Kidney epithelial cell (primary cell): ENCODE measurements at regions not wholly inside any gene's neighbourhood (a gene's known extent, or its start where the extent isn't known, plus 50 kb on each side); places are given as distances from the start of the nearest gene placed in this dataset.
A peak's percentile ranks its signal among the peaks of the same experiment; 100 is the strongest.

Experiments
- DNase-seq: peaks from one replicate; pipeline ENCODE4 v3.0.0-alpha.2; 2010; ENCODE audit warnings: low read depth
- H3K27me3 ChIP-seq: 2 replicates; pipeline ENCODE4 v1.6.0; 2011; ENCODE audit warnings: low read length; ENCODE audit not compliant: control insufficient read depth, insufficient read depth
- H3K36me3 ChIP-seq: 2 replicates; pipeline ENCODE4 v1.5.1; 2011; ENCODE audit warnings: low read length; ENCODE audit not compliant: control insufficient read depth, insufficient read depth
- H3K4me3 ChIP-seq: 2 replicates; pipeline ENCODE4 v1.5.1; 2011; ENCODE audit warnings: low read depth, mild to moderate bottlenecking, control low read depth, low read length
- CTCF ChIP-seq: IDR thresholded peaks from 2 replicates; pipeline ENCODE4 v1.5.1; 2011; ENCODE audit warnings: mild to moderate bottlenecking, moderate library complexity, low read length, control low read depth, inconsistent platforms; ENCODE audit not compliant: insufficient read depth, poor library complexity, severe bottlenecking

- Histone ChIP-seq H3K27me3 (no peaks in the 10 kb centered on the region), H3K36me3 (no peaks in the 10 kb centered on the region), H3K4me3 (no peak overlapping the region)
- TF ChIP-seq CTCF: no peak
- DNase-seq: no peak
Observed at GRCh38 chr16:7090628-7091115, 242.0 kb upstream of the RBFOX1 start.

DNA sequence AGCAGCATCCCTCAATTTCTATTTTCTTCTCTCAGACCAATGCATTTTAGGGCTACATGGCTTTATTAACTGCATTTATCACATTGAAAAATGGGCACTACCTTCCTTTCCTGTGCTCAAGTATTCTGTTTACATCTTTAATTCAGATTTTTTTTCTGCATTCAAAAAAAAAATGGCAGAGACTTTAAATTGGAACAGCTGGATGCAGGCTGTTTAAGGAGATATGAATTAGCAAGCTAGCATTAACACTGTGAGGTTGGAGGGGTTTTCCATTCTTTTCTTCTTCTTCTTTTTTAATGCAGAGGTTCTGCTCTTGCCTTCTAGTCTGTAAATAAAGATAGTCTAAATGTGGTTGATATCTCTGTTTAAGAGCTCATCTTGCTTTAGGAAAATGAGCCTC is 242.9 kb upstream of the RBFOX1 start:
- DNase-seq: no peak
- no peak for TF ChIP-seq CTCF
- no peaks in the 10 kb centered on the region for H3K27me3 ChIP-seq
- no peak overlapping the region for H3K4me3 ChIP-seq
- no peaks in the 10 kb centered on the region for H3K36me3 ChIP-seq

GRCh38 chr16:7088711-7089110 is 243.9 kb upstream of the RBFOX1 start:
- TF ChIP-seq CTCF: no peak
- H3K4me3 ChIP-seq: no peak overlapping the region
- no peak for DNase-seq
- H3K36me3 ChIP-seq: no peaks in the 10 kb centered on the region
- no peaks in the 10 kb centered on the region for H3K27me3 ChIP-seq

- TF ChIP-seq CTCF: peak; percentile 26
- Histone ChIP-seq H3K27me3 (no peaks in the 10 kb centered on the region), H3K4me3 (no peak overlapping the region), H3K36me3 (no peaks in the 10 kb centered on the region)
- DNase-seq: no peak
Observed at GRCh38 chr16:7086822-7087616, 245.6 kb upstream of the RBFOX1 start.

GRCh38 chr16:7085776-7086175 is 246.9 kb upstream of the RBFOX1 start:
- Histone ChIP-seq H3K4me3 (no peak overlapping the region), H3K36me3 (no peaks in the 10 kb centered on the region), H3K27me3 (no peaks in the 10 kb centered on the region)
- no peak for DNase-seq
- no peak for TF ChIP-seq CTCF

DNA sequence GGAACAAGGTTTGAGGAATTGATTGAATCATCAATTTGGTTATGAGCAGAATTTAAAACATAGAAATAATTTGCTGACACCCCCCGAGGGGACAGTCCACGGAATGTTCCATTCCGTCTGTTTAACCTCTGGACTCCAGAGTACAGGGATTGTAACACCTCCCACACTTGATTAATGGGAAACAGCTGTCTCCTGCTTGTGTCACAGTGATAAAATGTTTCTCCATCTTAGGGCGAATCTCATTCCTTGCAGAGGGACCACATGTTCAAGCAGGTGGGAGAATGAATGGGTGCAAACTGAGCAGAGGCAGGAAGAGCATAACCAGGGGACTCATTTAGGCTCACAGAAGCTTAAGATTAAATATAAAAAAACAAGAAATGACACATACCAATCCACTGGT is 249.5 kb upstream of the RBFOX1 start:
- H3K36me3 ChIP-seq: no peaks in the 10 kb centered on the region
- no peak for DNase-seq
- no peak overlapping the region for H3K4me3 ChIP-seq
- H3K27me3 ChIP-seq: no peaks in the 10 kb centered on the region
- TF ChIP-seq CTCF: no peak
